Breast epithelium (tissue), 3 donors: ENCODE measurements at regions not wholly inside any gene's neighbourhood (a gene's known extent, or its start where the extent isn't known, plus 50 kb on each side); places are given as distances from the start of the nearest gene placed in this dataset.

Source experiments
- CTCF ChIP-seq, 3 donors: fragments of 450-650 bp; IDR thresholded peaks; one replicate each; pipeline ENCODE4 v1.5.1; 2016 to 2017; ENCODE audit warnings: antibody characterized with exemption in 3 of 3, mild to moderate bottlenecking in 3 of 3, moderate library complexity in 3 of 3
- POLR2A ChIP-seq: fragments of 450-650 bp; IDR thresholded peaks from one replicate; pipeline ENCODE4 v1.6.1; 2016; ENCODE audit warnings: antibody characterized with exemption, mild to moderate bottlenecking, moderate library complexity

DNA sequence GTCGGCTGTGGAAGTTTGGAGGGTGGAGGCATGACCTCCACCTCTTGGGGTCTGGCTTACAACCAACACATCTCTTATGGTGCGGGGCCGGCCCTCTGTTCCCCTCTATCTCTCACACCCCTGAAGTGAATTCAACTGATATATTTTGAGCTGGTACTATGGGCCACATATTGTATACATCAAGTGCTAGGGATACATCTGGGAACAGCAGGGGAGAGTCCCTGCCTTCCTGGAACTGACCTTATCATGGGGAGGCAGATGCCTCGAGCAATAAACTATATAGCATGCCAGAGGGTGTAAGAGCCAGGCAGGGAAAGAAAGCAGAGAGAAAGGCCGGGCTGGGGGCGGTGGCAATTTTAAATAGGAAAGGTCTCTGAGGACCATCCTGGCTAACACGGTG lies 60.4 kb upstream of the TRPM1 start:
- TF ChIP-seq CTCF (IDR thresholded peaks at IDR 0.05): no peak
- TF ChIP-seq POLR2A: no peak
